Skeletal muscle cell (primary cell): ENCODE measurements at regions not wholly inside any gene's neighbourhood (a gene's known extent, or its start where the extent isn't known, plus 50 kb on each side); places are given as distances from the start of the nearest gene placed in this dataset.
A peak's percentile ranks its signal among the peaks of the same experiment; 100 is the strongest.

Experiments
- DNase-seq: peaks from one replicate; pipeline ENCODE4 v3.0.0-alpha.2; 2010; ENCODE audit warnings: low read depth
- H3K4me3 ChIP-seq: 2 replicates; pipeline ENCODE4 v1.5.1; 2011; ENCODE audit warnings: low read depth, mild to moderate bottlenecking, control low read depth, low read length, moderate library complexity

DNA sequence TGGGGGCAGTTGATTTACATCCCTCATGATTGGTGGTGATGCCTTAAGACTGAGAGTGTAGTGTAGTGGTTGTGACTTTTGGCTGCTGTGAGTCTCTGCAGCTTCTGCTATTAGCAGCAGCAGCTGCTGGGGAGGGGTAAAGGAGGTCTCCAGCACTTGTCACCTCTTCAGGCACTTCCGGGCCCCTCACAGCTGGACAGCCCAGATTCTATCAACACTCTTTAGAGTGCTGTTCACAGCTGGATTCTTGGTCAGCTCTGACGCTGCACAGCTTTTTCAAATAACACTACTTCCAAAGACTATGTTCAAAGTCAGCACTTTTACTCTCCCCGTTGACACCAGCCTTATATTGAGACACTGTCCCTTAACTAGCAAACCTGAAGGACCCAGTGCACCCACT is 396.0 kb downstream of the MEIS1 start:
- no peak overlapping the region for H3K4me3 ChIP-seq
- no peak for DNase-seq

DNA sequence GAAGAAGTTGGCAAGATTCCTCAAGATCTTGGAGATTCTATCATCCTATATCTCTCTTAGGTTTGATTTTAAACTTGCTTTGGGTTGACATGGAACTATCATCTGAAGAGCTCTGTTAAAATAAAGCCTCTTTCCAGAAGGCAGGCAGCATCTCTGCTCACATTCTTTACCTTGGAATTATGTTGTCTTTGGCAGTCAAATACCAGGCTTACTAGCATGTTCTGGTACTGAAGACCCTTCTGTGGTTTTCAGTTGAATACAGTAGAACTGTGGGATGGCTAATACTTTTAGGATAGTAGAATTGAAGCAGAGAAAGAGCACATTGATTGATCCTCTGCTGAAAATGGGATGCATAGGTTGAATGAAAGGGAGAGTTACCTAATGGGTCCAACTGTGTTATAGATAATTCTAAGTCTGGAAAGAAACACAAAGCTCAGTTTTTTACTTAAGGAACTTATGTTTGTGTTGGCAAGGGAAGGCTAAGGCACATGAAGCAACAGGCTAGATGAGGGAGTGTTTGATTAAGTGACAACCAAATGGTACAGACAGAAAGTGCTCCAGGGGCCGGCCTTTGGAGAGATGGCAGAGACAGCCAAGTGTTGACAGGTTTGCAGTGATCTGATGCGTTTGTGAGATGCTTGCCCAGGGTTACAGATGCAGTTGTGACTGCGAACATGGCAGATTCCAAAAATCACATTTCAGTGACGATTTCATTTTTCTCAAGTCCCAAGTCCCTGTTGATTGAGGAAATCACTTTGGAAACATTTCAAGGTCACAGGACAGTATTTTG is 397.9 kb downstream of the MEIS1 start:
- peak; percentile 56 for DNase-seq
- H3K4me3 ChIP-seq: no peak overlapping the region

DNA sequence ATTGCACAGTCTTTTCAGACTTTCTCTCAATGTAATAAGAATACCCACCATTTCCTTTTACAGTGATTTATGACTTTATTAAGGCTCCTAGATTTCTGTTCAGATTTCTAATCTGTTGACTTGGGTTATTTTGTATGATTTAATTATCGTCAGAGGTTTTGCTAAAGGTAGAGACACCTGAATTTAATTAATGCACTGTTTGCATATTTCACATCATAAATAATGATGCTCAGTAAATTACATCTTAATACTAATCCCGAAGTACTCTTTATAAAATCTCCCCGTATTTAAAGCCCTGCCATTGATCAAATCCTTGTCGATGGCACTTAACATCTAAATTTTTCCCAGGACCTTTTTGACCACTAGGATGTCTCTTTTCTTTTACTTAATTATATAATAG is 399.9 kb downstream of the MEIS1 start:
- H3K4me3 ChIP-seq: no peak overlapping the region
- DNase-seq: no peak

DNA sequence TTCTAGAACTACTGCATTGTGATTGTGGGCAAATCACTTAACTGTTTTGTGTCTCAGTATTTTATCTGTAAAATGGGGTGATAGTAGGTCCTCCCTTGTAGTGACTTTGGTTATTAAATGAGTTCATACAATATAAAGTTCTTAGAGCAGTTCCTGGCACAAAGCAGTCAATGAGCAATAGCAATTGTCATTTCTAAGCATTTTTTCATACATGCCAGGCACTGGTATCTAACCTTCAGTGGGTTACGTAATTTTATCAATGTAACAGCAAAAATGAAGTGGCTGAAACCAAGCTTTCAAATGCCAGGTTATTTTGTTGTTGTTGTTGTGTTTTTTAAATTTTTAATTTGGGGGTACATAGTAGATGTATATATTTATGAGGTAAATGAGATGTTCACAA is 401.9 kb downstream of the MEIS1 start:
- no peak overlapping the region for H3K4me3 ChIP-seq
- no peak for DNase-seq

- no peak overlapping the region for H3K4me3 ChIP-seq
- DNase-seq: peak; percentile 96
Measured at GRCh38 chr2:66839551-66840320, 404.8 kb downstream of the MEIS1 start.

- peak; percentile 73 for DNase-seq
- no peak overlapping the region for H3K4me3 ChIP-seq
Measured at GRCh38 chr2:66840321-66841002, 405.5 kb downstream of the MEIS1 start.

GRCh38 chr2:66843847-66844246 is 408.9 kb downstream of the MEIS1 start:
- DNase-seq: no peak
- no peak overlapping the region for H3K4me3 ChIP-seq

GRCh38 chr2:66845307-66845706 is 410.4 kb downstream of the MEIS1 start:
- no peak for DNase-seq
- H3K4me3 ChIP-seq: no peak overlapping the region

DNA sequence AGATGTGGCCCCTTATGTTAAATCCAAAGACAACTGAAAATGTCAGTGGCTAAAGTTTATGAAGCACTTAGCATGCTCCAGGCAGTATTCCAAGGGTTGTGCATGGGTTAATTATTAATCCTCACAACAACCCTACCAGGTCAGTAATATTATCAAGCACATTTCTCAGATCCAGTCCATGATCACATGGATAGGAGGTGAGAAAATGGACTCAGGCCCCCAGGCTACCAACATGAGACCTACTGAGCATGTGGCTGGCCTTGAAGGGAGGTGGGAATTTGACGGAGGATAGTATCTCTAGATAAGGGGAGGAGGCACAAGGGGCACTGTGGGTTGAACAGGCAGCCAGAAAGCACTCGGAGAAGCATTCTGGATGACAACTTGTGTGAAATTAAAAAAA is 412.0 kb downstream of the MEIS1 start:
- no peak overlapping the region for H3K4me3 ChIP-seq
- DNase-seq: no peak

GRCh38 chr2:66849153-66849755 is 414.3 kb downstream of the MEIS1 start:
- no peak for DNase-seq
- no peak overlapping the region for H3K4me3 ChIP-seq

DNA sequence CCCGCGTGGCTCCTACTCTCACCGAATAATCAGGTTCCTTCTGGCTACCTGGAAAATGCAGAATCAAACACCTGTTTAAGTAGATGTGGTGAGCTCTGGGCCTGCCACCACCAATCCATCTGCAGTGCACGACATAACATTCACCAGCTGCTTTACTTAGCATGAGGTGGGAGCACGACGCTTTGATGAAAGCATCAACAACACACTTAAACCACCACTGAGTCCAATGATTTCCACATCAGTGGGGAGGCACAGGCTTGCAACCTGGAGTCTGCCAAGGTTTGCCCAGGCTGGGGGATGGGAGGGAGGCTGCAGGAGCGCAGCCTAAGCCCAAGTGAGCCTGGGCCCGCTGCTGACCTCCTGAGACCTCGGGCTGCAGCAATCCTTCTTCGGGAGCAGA is 415.5 kb downstream of the MEIS1 start:
- H3K4me3 ChIP-seq: no peak overlapping the region

DNA sequence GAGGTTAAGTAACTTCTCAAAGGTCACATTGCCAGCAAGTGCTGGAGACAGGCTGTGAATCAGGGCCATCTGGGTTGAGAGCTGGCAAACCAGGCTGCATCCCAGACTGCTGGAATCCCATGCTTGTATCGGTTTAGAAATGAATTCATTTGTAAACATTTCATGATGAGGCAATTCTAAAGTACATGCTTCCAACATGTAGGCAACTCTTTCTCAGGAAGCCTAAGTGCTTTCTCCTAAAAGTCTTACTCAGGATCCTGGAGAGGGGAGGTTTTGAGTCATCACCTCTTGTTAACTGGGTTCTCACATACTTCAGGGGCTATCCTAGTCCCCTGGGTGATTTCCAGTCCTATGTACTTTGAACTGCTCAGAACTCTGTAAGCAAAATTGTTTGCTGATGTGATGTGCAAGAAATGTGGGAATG is 416.5 kb downstream of the MEIS1 start:
- peak; percentile 98 for DNase-seq
- H3K4me3 ChIP-seq: no peak overlapping the region

More for the DNA sequence above, 415.5 kb downstream of the MEIS1 start:
- no peak for DNase-seq

GRCh38 chr2:66852953-66853352 is 418.0 kb downstream of the MEIS1 start:
- H3K4me3 ChIP-seq: no peak overlapping the region
- DNase-seq: no peak

GRCh38 chr2:66853585-66853984 is 418.7 kb downstream of the MEIS1 start:
- H3K4me3 ChIP-seq: no peak overlapping the region
- DNase-seq: no peak

GRCh38 chr2:66854298-66854697 is 419.4 kb downstream of the MEIS1 start:
- H3K4me3 ChIP-seq: no peak overlapping the region
- DNase-seq: no peak

- DNase-seq: peak; percentile 43
- H3K4me3 ChIP-seq: no peak overlapping the region
Measured at GRCh38 chr2:66862885-66863650, 428.1 kb downstream of the MEIS1 start.

- no peak overlapping the region for H3K4me3 ChIP-seq
- DNase-seq: no peak
Measured at GRCh38 chr2:66865161-66865560, 430.2 kb downstream of the MEIS1 start.

GRCh38 chr2:66866331-66867062 is 431.6 kb downstream of the MEIS1 start:
- DNase-seq: no peak
- H3K4me3 ChIP-seq: no peak overlapping the region

DNA sequence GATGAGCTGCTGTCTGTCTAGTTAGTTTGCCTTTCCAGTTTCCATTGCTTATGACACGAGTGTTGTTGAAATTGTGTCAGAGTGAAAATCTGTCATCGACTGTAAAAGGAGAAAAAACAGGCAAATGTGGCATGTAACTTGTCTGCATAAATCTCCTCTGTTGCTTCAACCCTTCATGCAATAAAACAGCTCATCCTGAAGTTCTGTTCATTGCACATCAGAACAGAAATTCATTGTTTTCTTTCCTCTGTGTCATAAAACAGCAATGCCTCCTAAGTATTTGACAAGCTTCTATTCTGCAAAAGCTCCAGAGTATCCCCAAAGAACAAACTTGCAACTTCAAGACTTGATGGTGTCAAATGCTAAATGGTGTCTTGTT is 432.1 kb downstream of the MEIS1 start:
- DNase-seq: peak; percentile 67
- H3K4me3 ChIP-seq: no peak overlapping the region
